ENCODE measurements at regions not wholly inside any gene's neighbourhood (a gene's known extent, or its start where the extent isn't known, plus 50 kb on each side); places are given as distances from the start of the nearest gene placed in this dataset.

GRCh38 chr5:174922955-174923354, 198.6 kb downstream of the MSX2 start:
- TF ChIP-seq E2F1 (CRISPR knock-in tag; IDR thresholded peaks at IDR 0.05) (no peak), ZBTB21 (CRISPR knock-in tag; IDR thresholded peaks at IDR 0.05; ENCODE audit: borderline replicate concordance) (no peak), JUN (CRISPR knock-in tag; IDR thresholded peaks at IDR 0.05) (no peak), CREM (CRISPR knock-in tag; IDR thresholded peaks at IDR 0.05) (no peak), IRF2 (CRISPR knock-in tag; IDR thresholded peaks at IDR 0.05; ENCODE audit: borderline replicate concordance, low read depth) (no peak), CTCF (IDR thresholded peaks at IDR 0.05) (no peak), TEAD1 (CRISPR knock-in tag; IDR thresholded peaks at IDR 0.05) (no peak), TCF7 (CRISPR knock-in tag; IDR thresholded peaks at IDR 0.05; ENCODE audit: low read depth) (no peak), RELA (CRISPR knock-in tag; IDR thresholded peaks at IDR 0.05; ENCODE audit: borderline replicate concordance) (no peak), MAX (CRISPR knock-in tag; IDR thresholded peaks at IDR 0.05) (no peak), CBFB (CRISPR knock-in tag; IDR thresholded peaks at IDR 0.05; ENCODE audit: low read depth) (no peak)

Data from WTC11 (cell line).